PC-3 (cell line): ENCODE measurements at regions not wholly inside any gene's neighbourhood (a gene's known extent, or its start where the extent isn't known, plus 50 kb on each side); places are given as distances from the start of the nearest gene placed in this dataset.

Experiments
- ATAC-seq: fragments of 200-7000 bp; cut with Tn5 transposase; 2 replicates; pipeline ENCODE4 v1.9.1; 2020; ENCODE audit warnings: mild to moderate bottlenecking, moderate library complexity
- BruUV-seq: library from RNA; stranded (reverse); fragments of 400-500 nt; replicated peaks from 2 replicates; lab custom pipeline; 2021; lab: Mats Ljungman, UMichigan
- CTCF ChIA-PET: fragments of 300-600 bp; sonication (Branson Sonifier 250); formaldehyde crosslinking; loops from one replicate; lab custom pipeline; 2022; ENCODE audit warnings: antibody characterized with exemption; lab: Charles Lee
- POLR2A ChIA-PET: fragments of 300-600 bp; sonication (Branson Sonifier 250); formaldehyde crosslinking; loops from one replicate; lab custom pipeline; 2022; ENCODE audit warnings: antibody characterized with exemption; ENCODE audit not compliant: unreplicated experiment; lab: Charles Lee
- DNase-seq: peaks from one replicate; pipeline ENCODE4 v3.0.0-alpha.2; 2015
- H2AFZ ChIP-seq: fragments of 300-600 bp; sonication (generic); 2 replicates; pipeline ENCODE4 v1.6.0; 2016; ENCODE audit warnings: antibody characterized with exemption, low read length
- H3F3A ChIP-seq: fragments of 300-600 bp; sonication (generic); one replicate; pipeline ENCODE4 v1.6.0; 2017; ENCODE audit warnings: antibody characterized with exemption, low read length, control low read depth, mild to moderate bottlenecking; ENCODE audit not compliant: unreplicated experiment
- H3K27ac ChIP-seq: fragments of 300-600 bp; sonication (generic); 2 replicates; pipeline ENCODE4 v1.5.1; 2016; ENCODE audit warnings: mild to moderate bottlenecking, low read length
- H3K27me3 ChIP-seq: fragments of 300-600 bp; sonication (generic); 2 replicates; pipeline ENCODE4 v1.6.1; 2016; ENCODE audit warnings: low read length, mixed read lengths
- H3K36me3 ChIP-seq: fragments of 300-600 bp; sonication (generic); 2 replicates; pipeline ENCODE4 v1.6.1; 2016; ENCODE audit warnings: low read depth, mixed run types, low read length, mixed read lengths
- H3K4me1 ChIP-seq: fragments of 300-600 bp; sonication (generic); 2 replicates; pipeline ENCODE4 v1.5.1; 2016; ENCODE audit warnings: low read length; ENCODE audit not compliant: insufficient read depth
- H3K4me2 ChIP-seq: fragments of 300-600 bp; sonication (generic); 2 replicates; pipeline ENCODE4 v1.6.0; 2016; ENCODE audit warnings: low read length
- H3K4me3 ChIP-seq: fragments of 300-600 bp; sonication (generic); 2 replicates; pipeline ENCODE4 v1.5.1; 2016; ENCODE audit warnings: mild to moderate bottlenecking, low read length, mixed read lengths
- H3K79me2 ChIP-seq: fragments of 300-600 bp; sonication (generic); 2 replicates; pipeline ENCODE4 v1.6.1; 2017; ENCODE audit warnings: low read length, mixed read lengths
- H3K9ac ChIP-seq: fragments of 300-600 bp; sonication (generic); 2 replicates; pipeline ENCODE4 v1.6.0; 2016; ENCODE audit warnings: mild to moderate bottlenecking, low read length
- H3K9me2 ChIP-seq: fragments of 300-600 bp; sonication (generic); replicated peaks from 2 replicates; pipeline ENCODE4 v1.6.1; 2016; ENCODE audit warnings: mixed run types, low read length, mixed read lengths
- H3K9me3 ChIP-seq: fragments of 300-600 bp; sonication (generic); 2 replicates; pipeline ENCODE4 v1.6.1; 2016; ENCODE audit warnings: low read length, mixed read lengths
- H4K20me1 ChIP-seq: fragments of 300-600 bp; sonication (generic); 2 replicates; pipeline ENCODE4 v1.6.1; 2016; ENCODE audit warnings: low read length, mixed read lengths
- CTCF ChIP-seq: fragments of 300-600 bp; sonication (generic); conservative IDR thresholded peaks from 2 replicates; pipeline ENCODE4 v1.5.1; 2017; ENCODE audit warnings: antibody characterized with exemption, low read depth, mild to moderate bottlenecking, low read length
- EZH2 ChIP-seq: fragments of 300-600 bp; sonication (generic); IDR thresholded peaks from one replicate; pipeline ENCODE4 v1.6.1; 2017; ENCODE audit warnings: antibody characterized with exemption, mild to moderate bottlenecking, low read length; ENCODE audit not compliant: unreplicated experiment
- EZH2phosphoT487 ChIP-seq: fragments of 300-600 bp; sonication (generic); IDR thresholded peaks from 2 replicates; pipeline ENCODE4 v1.6.1; 2018; ENCODE audit warnings: mild to moderate bottlenecking, antibody characterized with exemption, low read length, borderline replicate concordance
- intact Hi-C: fragments of 100-400 bp; cut with micrococcal nuclease; formaldehyde crosslinking; loops from 2 replicates; pipeline ENCODE4 v1.9.0; 2023

GRCh38 chr2:63755216-63755615 is 86.5 kb upstream of the UGP2 start:
- Histone ChIP-seq H3K79me2 (no peaks in the 10 kb centered on the region), H3K4me3 (no peak overlapping the region), H3K9me2 (no peaks in the 10 kb centered on the region), H3K27ac (no peak overlapping the region), H3K9me3 (no peaks in the 10 kb centered on the region), H3F3A (no peaks in the 10 kb centered on the region), H3K4me2 (no peak overlapping the region), H2AFZ (no peak overlapping the region), H3K36me3 (no peaks in the 10 kb centered on the region), H3K27me3 (no peaks in the 10 kb centered on the region), H3K9ac (no peak overlapping the region), H4K20me1 (no peaks in the 10 kb centered on the region), H3K4me1 (peaks cover 15% of the 10 kb centered on the region)
- intact Hi-C loops: no loop called here
- ATAC-seq: no peak
- BruUV-seq: no TSS peak
- no peak for TF ChIP-seq CTCF
- TF ChIP-seq EZH2phosphoT487: no peak
- TF ChIP-seq EZH2: no peak
- POLR2A ChIA-PET: no interaction called here
- CTCF ChIA-PET: no interaction called here
- DNase-seq: no peak

GRCh38 chr2:63755965-63756364 is 85.7 kb upstream of the UGP2 start:
- Histone ChIP-seq H3K27me3 (no peaks in the 10 kb centered on the region), H3K9me2 (no peaks in the 10 kb centered on the region), H3K27ac (no peak overlapping the region), H3K4me3 (no peak overlapping the region), H2AFZ (no peak overlapping the region), H3K9me3 (no peaks in the 10 kb centered on the region), H3F3A (no peaks in the 10 kb centered on the region), H3K79me2 (no peaks in the 10 kb centered on the region), H3K9ac (no peak overlapping the region), H3K36me3 (no peaks in the 10 kb centered on the region), H3K4me2 (0 out of 2 replicates have a peak overlapping the region, but pooled peaks have one; percentile 23), H4K20me1 (no peaks in the 10 kb centered on the region), H3K4me1 (peaks cover 15% of the 10 kb centered on the region)
- intact Hi-C loops: no loop called here
- DNase-seq (peak; percentile 67), ATAC-seq (peak; percentile 78)
- CTCF ChIA-PET: no interaction called here
- BruUV-seq: no TSS peak
- POLR2A ChIA-PET: no interaction called here
- TF ChIP-seq EZH2: no peak

DNA sequence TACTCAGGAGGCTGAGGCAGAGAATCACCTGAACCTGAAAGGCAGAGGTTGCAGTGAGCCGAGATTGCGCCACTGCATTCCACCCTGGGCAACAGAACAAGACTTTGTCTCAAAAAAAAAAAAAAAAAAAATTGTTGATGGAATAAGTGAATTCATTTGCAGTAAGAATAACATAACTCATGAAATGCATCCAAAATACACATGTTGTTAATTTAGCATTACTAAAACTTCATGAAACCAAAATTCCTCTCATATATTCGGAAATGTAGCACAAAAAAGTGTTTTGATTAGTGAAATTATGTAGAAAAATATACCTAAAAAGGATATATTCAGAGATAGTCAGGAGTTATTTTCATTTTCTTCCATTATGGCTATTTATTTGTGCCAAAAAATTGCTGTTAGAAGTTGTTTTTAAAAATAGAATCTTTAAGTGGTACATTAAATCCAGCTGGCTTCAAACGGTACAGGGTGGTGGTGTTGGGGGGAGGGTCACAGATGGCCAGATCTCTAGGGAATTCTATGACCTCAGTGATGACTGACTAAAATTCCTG is 78.2 kb upstream of the UGP2 start:
- Histone ChIP-seq H3K36me3 (no peaks in the 10 kb centered on the region), H4K20me1 (no peaks in the 10 kb centered on the region), H3K79me2 (no peaks in the 10 kb centered on the region), H3K4me1 (no peaks in the 10 kb centered on the region), H3K9me2 (no peaks in the 10 kb centered on the region), H3K27ac (no peak overlapping the region), H3K4me3 (no peak overlapping the region), H3F3A (no peaks in the 10 kb centered on the region), H3K9ac (no peak overlapping the region), H3K27me3 (no peaks in the 10 kb centered on the region), H2AFZ (no peak overlapping the region), H3K4me2 (no peak overlapping the region), H3K9me3 (peaks cover 5% of the 10 kb centered on the region; the same call in 1 of the 2 replicates)
- CTCF ChIA-PET: no interaction called here
- ATAC-seq (no peak), DNase-seq (no peak)
- intact Hi-C loops: no loop called here
- TF ChIP-seq EZH2 (no peak), EZH2phosphoT487 (no peak), CTCF (no peak)
- POLR2A ChIA-PET: no interaction called here
- BruUV-seq: no TSS peak
